Effector memory CD8-positive, alpha-beta T cell (primary cell): ENCODE measurements at regions not wholly inside any gene's neighbourhood (a gene's known extent, or its start where the extent isn't known, plus 50 kb on each side); places are given as distances from the start of the nearest gene placed in this dataset.
"Not testable (repeated sequence)": the region's sequence is repeated elsewhere in the genome, so short reads cannot be mapped to it uniquely, and the experiment has no call there.

ENCODE experiments used
- ATAC-seq: fragments of 150-1000 bp; cut with Tn5 transposase; replicated peaks from 2 replicates; pipeline ENCODE4 v1.10.0; 2021; ENCODE audit warnings: mild to moderate bottlenecking, moderate library complexity
- DNase-seq, 3 experiments: peaks; one replicate each; pipeline ENCODE4 v3.0.0; 2021
- H3K27ac Mint-ChIP-seq, 2 donors: one replicate each; pipeline ENCODE4 v1.8.0; 2022; ENCODE audit warnings: mild to moderate bottlenecking in 2 of 2, mixed read lengths in 2 of 2, moderate library complexity in 2 of 2
- H3K27me3 Mint-ChIP-seq, 2 donors: one replicate each; pipeline ENCODE4 v1.8.0; 2022; ENCODE audit warnings: mixed read lengths in 2 of 2
- H3K36me3 Mint-ChIP-seq: one replicate; pipeline ENCODE4 v1.8.0; 2022; ENCODE audit warnings: mild to moderate bottlenecking, moderate library complexity, mixed read lengths; ENCODE audit not compliant: insufficient read depth
- H3K4me1 Mint-ChIP-seq, 2 donors: one replicate each; pipeline ENCODE4 v1.8.0; 2022; ENCODE audit warnings: low read depth in 2 of 2, mixed read lengths in 2 of 2
- H3K4me3 Mint-ChIP-seq, 2 donors: one replicate each; pipeline ENCODE4 v1.8.0; 2022; ENCODE audit warnings: mild to moderate bottlenecking in 2 of 2, mixed read lengths in 2 of 2, moderate library complexity in 2 of 2
- H3K9me3 Mint-ChIP-seq, 2 donors: one replicate each; pipeline ENCODE4 v1.8.0; 2022; ENCODE audit warnings: mixed read lengths in 2 of 2

DNA sequence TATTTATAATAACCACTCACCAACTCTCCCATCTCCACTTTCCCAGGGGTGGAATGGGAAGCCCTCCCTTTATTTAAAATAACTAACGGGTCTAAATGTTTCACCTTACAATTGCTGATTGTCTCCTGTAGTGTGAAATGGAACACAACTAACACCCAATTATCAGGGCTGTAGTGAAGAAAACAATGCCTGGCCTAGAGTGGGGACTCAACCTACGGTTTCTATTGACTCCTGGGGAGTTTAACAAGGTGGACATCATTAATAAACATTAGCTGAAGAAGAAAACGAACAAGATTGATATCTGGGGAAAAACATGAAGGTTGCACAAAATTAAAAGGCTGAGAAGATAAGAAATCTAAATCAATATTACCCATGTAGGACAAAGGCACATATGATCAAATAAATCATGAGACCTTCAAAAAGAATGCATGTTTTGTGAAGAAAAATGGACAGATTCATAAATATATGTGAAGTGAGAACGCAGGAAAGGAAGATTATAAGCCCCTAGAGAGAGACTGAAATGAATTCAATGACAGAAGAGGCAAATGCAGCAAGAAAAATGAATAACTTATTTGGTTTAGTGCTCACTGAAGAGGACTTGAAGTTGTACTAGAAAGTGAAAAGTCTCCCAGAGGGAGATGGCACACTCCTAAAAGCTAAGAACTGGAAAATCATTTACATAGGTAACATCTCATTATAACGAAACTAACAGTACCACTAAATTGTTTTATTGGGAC, 593.0 kb upstream of the AADAT start:
- no peak overlapping the region for H3K27ac Mint-ChIP-seq
- no peaks in the 10 kb centered on the region for H3K36me3 Mint-ChIP-seq
- H3K4me3 Mint-ChIP-seq = no peak overlapping the region
- ATAC-seq = no peak
- H3K4me1 Mint-ChIP-seq = no peaks in the 10 kb centered on the region
- DNase-seq = no peak
- H3K9me3 Mint-ChIP-seq = peaks cover 5 to 13% of the 10 kb centered on the region in 2 donors
- no peaks in the 10 kb centered on the region for H3K27me3 Mint-ChIP-seq

DNA sequence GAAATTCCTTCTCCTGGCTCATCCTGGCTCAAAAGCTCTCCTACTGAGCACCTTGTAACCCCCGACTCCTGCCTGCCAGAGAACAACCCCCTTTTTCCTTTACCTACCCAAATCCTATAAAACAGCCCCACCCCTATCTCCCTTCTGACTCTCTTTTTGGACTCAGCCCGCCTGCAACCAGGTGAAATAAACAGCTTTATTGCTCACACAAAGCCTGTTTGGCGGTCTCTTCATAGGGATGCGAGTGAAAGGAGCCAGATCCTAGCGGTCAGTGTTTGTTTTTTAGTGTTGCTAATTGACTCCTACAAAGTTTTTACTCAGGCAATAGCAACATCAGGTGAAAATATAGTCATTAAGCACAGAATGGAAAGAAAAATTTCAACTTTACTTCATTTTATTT, 592.3 kb upstream of the AADAT start:
- DNase-seq, H3K4me1 Mint-ChIP-seq, H3K36me3 Mint-ChIP-seq, H3K27ac Mint-ChIP-seq, H3K27me3 Mint-ChIP-seq, ATAC-seq, H3K4me3 Mint-ChIP-seq: not testable (repeated sequence)
- H3K9me3 Mint-ChIP-seq = peaks cover 5 to 13% of the 10 kb centered on the region in 2 donors

DNA sequence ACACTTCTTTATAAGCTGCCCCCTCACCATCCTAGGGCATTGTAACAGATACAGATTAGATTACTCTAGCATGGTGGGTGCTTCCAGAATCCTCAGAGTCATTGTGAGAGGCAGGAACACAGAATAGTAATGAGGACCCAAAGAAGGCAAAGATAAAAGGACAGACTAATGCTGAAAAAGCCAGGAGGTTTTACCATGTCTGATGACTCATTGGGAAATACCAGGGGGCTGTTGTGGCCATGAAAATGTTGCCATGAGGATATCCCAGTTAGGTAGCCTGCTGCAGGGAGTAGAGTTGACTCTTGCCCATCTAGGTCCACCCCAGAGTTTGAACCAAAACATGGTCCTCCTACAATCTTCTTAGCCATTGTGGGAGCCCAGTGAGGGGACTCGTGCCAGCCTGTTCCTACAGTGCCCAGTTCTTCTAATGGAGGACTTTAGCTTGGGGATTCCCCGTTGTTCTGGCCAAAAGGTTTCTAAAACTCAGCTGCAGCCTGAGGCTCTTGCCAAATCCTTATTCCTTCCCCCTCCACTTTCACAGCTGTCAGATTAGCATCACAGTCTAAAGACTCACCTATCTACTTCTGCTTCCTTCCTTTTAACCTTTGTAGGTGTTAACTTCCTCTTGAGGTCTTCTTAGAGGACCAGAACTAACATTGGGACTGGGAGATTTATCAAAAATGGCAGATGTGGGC, 586.0 kb upstream of the AADAT start:
- H3K36me3 Mint-ChIP-seq = no peaks in the 10 kb centered on the region
- no peaks in the 10 kb centered on the region for H3K27me3 Mint-ChIP-seq
- ATAC-seq (no peak), DNase-seq (no peak)
- peaks cover 7 to 13% of the 10 kb centered on the region in 2 donors for H3K9me3 Mint-ChIP-seq
- no peak overlapping the region for H3K4me3 Mint-ChIP-seq
- no peaks in the 10 kb centered on the region for H3K4me1 Mint-ChIP-seq
- H3K27ac Mint-ChIP-seq = no peak overlapping the region

DNA sequence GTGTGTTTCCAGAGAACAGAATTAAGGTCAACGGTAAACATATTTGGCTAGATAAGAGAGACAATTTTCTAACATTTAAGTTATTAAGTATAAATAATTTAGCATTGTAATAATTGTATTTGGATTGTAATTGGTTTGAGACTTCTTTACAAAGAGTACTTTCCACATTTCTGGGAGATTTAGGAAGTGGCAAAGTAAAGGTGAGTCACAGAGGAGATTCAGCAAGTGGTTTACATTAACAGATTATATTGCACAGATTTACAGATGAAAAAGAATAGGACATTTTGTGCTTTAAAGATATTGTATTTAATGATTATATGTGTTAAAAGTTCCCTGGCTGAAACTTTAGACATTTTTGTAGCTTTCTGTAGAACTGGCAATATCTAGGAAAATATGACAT, 584.4 kb upstream of the AADAT start:
- DNase-seq = no peak
- Mint-ChIP-seq H3K27me3 (no peaks in the 10 kb centered on the region), H3K36me3 (no peaks in the 10 kb centered on the region), H3K9me3 (peaks cover 7 to 21% of the 10 kb centered on the region in 2 donors), H3K27ac (no peak overlapping the region), H3K4me3 (no peak overlapping the region), H3K4me1 (no peaks in the 10 kb centered on the region)
- ATAC-seq = no peak

DNA sequence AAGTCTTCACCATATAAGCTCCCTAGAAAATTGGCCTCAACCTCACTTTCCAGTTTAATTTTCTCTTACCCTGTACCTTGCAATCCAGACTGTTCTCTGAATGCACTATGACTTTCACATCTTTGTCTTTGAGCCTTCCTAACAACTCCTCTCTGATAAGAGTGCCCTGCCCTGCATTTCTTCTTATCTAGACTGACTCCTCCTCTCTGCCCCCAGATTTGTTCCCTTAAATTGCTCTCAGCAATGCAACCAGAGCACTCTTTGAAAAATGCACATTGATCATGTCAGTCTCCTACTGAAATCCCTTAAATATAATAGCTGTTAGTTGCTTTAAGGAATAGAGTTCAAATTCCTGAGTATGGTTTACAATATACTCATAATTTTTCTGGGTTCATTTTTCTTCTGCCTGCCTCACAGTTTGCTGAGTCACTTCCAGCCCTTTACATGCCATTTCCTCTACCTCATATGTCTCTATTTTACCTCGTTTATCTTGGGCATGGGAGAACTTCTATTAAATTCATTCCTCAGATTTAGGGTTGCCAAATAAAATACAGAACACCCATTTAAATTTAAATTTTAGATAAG, 582.7 kb upstream of the AADAT start:
- Mint-ChIP-seq H3K27ac (no peak overlapping the region), H3K9me3 (peaks cover 7 to 8% of the 10 kb centered on the region in 2 donors), H3K27me3 (no peaks in the 10 kb centered on the region), H3K4me3 (no peak overlapping the region), H3K4me1 (no peaks in the 10 kb centered on the region), H3K36me3 (no peaks in the 10 kb centered on the region)
- DNase-seq (no peak), ATAC-seq (no peak)

DNA sequence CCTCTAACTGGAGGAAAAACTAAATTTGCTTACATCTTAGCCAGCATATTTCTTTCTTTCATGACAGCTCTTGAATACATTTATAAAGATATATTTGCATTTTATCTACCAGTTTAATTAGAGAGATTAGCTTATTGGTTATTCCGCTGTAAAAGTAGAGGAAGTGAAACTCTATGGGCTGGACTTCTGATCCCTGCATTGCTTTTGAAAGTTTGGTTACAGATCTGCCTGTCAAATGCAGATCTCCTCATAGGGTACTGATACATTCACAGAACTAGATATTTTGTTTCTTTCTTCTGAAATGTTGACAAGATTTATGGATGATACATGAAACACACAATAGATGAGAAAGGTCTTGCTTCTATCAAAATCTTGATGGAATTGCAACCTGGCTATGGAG, 581.4 kb upstream of the AADAT start:
- H3K4me3 Mint-ChIP-seq = no peak overlapping the region
- peaks cover 6 to 16% of the 10 kb centered on the region in 2 donors for H3K9me3 Mint-ChIP-seq
- no peak for ATAC-seq
- H3K27me3 Mint-ChIP-seq = no peaks in the 10 kb centered on the region
- H3K4me1 Mint-ChIP-seq = no peaks in the 10 kb centered on the region
- no peak for DNase-seq
- no peak overlapping the region for H3K27ac Mint-ChIP-seq
- H3K36me3 Mint-ChIP-seq = no peaks in the 10 kb centered on the region

DNA sequence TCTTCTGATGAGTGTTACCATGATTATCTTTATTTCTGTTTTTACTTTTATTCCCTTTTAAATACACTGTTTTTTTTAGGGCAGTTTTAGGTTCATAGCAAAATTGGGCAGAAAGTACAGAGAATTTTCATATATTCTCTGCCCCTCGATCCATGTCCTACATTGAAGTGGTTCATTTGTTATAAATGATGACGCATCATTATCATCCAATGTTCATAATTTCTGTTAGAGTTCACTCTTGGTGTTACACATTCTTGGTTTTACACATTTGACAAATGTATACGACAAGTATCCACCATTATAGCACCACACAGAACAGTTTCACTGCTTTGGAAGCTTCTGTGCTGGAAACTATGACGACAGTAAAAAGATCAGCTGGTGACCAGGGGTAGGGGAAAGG, 578.1 kb upstream of the AADAT start:
- ATAC-seq (no peak), DNase-seq (no peak)
- no peak overlapping the region for H3K4me3 Mint-ChIP-seq
- no peaks in the 10 kb centered on the region for H3K27me3 Mint-ChIP-seq
- no peak overlapping the region for H3K27ac Mint-ChIP-seq
- H3K4me1 Mint-ChIP-seq = no peaks in the 10 kb centered on the region
- H3K36me3 Mint-ChIP-seq = no peaks in the 10 kb centered on the region
- H3K9me3 Mint-ChIP-seq = peaks cover 4 to 22% of the 10 kb centered on the region in 2 donors

DNA sequence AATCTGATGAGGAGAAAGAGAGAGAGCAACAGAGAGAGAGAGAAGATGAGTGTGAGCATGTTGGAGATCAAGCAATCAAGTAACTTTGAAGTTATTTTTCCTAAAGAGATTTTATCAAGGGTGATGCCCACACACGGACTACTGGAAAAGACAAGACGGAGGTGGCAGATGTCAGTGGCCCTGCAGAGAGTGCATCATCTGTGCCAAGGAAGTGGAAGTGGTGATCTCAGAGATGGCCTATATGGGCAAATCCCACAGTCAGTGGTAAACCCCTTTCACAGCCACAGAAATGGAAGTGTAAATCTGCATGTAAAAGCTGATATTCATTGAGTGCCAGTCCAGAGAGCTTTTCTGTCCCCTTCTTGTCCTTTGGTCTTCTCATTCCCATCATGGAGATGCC, 577.2 kb upstream of the AADAT start:
- Mint-ChIP-seq H3K27me3 (no peaks in the 10 kb centered on the region), H3K9me3 (peaks cover 4 to 22% of the 10 kb centered on the region in 2 donors), H3K36me3 (no peaks in the 10 kb centered on the region), H3K4me1 (no peaks in the 10 kb centered on the region), H3K27ac (no peak overlapping the region), H3K4me3 (no peak overlapping the region)
- ATAC-seq (no peak), DNase-seq (no peak)

DNA sequence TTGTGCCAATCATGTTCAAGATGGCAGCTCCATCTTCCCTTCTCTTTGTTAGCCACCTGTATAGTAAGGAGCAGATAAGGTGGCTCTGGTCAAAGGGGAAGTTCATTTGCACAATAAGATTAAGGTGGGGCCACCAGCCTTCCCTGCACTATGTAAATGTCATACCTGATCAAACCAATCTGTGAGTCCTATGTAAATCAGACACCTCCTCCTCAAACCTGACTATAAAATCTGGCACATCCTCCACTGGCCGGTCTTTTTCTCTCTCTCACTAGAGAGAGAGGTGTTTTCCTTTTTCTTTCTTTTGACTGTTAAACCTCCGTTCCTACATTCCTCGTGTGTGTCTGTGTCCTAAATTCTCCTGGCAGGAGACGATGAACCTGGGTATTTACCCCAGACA, 572.5 kb upstream of the AADAT start:
- no peak for ATAC-seq

DNA sequence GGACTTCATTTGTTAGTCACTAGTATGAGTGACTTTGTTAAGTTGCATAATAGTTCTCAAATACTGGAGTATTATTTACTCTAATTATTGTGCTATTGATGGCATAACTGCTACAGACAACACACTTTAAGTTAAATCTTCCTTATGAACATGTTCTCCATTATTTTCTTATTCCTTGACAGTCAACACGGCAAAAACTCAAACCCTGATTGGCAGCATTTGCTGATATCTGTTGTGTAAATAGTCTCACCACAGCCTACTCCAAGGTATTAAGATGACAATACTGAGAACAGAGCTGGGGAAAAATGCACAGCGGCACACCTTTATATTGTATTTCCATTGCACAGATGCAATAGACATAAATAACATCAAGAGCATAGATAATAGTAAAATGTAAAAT, 568.0 kb upstream of the AADAT start:
- Mint-ChIP-seq H3K9me3 (peaks cover 2 to 8% of the 10 kb centered on the region in 2 donors), H3K4me3 (no peak overlapping the region), H3K4me1 (no peaks in the 10 kb centered on the region), H3K36me3 (no peaks in the 10 kb centered on the region), H3K27me3 (no peaks in the 10 kb centered on the region), H3K27ac (no peak overlapping the region)
- DNase-seq = no peak
- ATAC-seq = no peak

More for the DNA sequence above, 572.5 kb upstream of the AADAT start:
- no peak for DNase-seq
- H3K27me3 Mint-ChIP-seq = no peaks in the 10 kb centered on the region
- H3K4me3 Mint-ChIP-seq = no peak overlapping the region
- no peak overlapping the region for H3K27ac Mint-ChIP-seq
- H3K9me3 Mint-ChIP-seq = peaks cover 2 to 14% of the 10 kb centered on the region in 2 donors
- no peaks in the 10 kb centered on the region for H3K36me3 Mint-ChIP-seq
- no peaks in the 10 kb centered on the region for H3K4me1 Mint-ChIP-seq

DNA sequence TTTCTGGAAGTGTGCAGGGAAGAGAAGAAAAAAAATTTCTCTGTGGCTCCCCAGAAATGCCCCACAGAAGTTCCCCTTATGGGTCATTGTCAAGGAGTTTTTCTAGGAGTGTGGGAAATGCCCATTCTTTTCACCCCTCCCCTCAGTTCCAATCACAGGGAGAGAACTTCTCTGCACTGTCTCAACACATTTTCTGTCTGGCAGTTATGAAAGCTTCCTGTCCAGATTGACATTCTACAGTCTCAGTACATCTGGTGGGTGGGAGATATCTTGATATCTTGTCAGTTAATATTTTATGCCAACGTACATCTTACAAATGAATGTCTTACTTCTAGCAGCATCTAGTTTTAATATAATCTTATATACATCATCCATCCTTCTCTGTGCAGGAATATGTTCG, 566.8 kb upstream of the AADAT start:
- Mint-ChIP-seq H3K36me3 (no peaks in the 10 kb centered on the region), H3K4me1 (no peaks in the 10 kb centered on the region), H3K4me3 (no peak overlapping the region), H3K9me3 (peaks cover 2 to 8% of the 10 kb centered on the region in 2 donors), H3K27me3 (no peaks in the 10 kb centered on the region), H3K27ac (no peak overlapping the region)
- no peak for DNase-seq
- ATAC-seq = no peak

DNA sequence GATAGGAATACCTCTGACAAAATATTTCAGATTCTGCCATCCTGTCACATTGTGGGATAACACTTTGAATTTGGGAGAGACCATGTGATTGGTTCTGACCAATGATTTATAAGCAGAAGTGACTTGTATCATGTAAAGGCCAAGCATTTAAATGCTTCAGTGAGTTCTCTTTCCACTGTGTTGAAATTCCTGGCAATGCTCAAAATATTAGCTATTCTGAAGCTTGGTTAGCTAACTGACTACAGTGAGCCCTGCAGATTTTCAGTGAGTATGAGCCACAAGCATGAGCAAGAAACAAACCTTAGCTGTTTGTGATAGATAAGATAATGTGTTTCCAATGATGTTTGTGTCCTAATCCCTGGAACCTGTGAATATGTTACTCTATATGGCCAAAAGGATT, 562.8 kb upstream of the AADAT start:
- no peak overlapping the region for H3K4me3 Mint-ChIP-seq
- no peak for ATAC-seq
- no peaks in the 10 kb centered on the region for H3K36me3 Mint-ChIP-seq
- peaks cover 2 to 8% of the 10 kb centered on the region in 2 donors for H3K9me3 Mint-ChIP-seq
- H3K27me3 Mint-ChIP-seq = no peaks in the 10 kb centered on the region
- DNase-seq = no peak
- no peak overlapping the region for H3K27ac Mint-ChIP-seq
- H3K4me1 Mint-ChIP-seq = no peaks in the 10 kb centered on the region

DNA sequence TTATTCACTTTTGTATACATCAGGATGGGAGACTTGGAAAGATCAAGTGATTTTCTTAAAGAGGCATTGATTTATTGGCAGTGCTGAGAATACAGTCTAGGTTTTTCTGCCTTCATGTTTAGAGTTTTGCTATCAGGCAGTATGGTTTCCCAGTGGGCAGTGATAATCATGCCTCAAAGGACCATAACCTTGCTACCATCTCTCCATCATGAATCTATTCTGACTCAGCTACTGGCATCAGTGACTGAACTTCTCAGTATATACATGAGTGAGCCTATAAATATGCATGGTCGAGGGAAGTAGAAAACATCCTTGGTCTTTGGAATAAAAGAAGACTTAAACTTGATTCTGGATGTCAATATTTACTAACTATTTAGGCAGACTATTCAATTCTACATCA, 562.0 kb upstream of the AADAT start:
- Mint-ChIP-seq H3K27ac (no peak overlapping the region), H3K4me3 (no peak overlapping the region), H3K36me3 (no peaks in the 10 kb centered on the region), H3K4me1 (no peaks in the 10 kb centered on the region), H3K27me3 (no peaks in the 10 kb centered on the region), H3K9me3 (peaks cover 2 to 8% of the 10 kb centered on the region in 2 donors)
- no peak for ATAC-seq
- no peak for DNase-seq

DNA sequence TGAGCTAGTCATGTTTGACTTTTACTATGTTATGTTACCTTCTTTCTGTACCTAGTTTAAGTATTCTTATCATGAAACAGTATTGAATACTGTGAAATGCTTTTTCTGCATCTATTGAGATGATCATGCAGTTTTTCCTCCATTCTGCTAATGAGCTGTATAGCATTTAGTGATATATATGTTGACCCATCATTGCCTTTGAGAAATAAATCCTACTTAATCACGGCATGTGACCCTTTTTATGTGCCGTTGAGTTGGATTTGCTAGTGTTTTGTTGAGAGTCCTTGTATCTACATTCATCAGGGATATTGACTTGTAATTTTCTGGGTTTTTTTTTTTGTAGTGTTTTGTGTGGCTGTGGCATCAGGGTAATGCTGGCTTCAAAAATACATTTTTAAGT, 537.7 kb upstream of the AADAT start:
- Mint-ChIP-seq H3K4me1 (no peaks in the 10 kb centered on the region), H3K36me3 (no peaks in the 10 kb centered on the region), H3K27me3 (no peaks in the 10 kb centered on the region), H3K27ac (no peak overlapping the region), H3K4me3 (no peak overlapping the region), H3K9me3 (peaks cover 10 to 11% of the 10 kb centered on the region in 2 donors)
- ATAC-seq (no peak), DNase-seq (no peak)
